HEK293 (cell line): ENCODE measurements at regions not wholly inside any gene's neighbourhood (a gene's known extent, or its start where the extent isn't known, plus 50 kb on each side); places are given as distances from the start of the nearest gene placed in this dataset.

ENCODE experiments used
- CTCF ChIA-PET: fragments of 350-600 bp; formaldehyde crosslinking; extraction: SDS; loops from one replicate; lab custom pipeline; 2021; ENCODE audit warnings: antibody characterized with exemption; lab: Yijun Ruan, JAX
- POLR2A ChIA-PET: fragments of 300-600 bp; formaldehyde crosslinking; extraction: SDS; loops from one replicate; lab custom pipeline; 2020; ENCODE audit warnings: antibody characterized with exemption, inconsistent platforms; lab: Yijun Ruan, JAX
- H3K27ac ChIP-seq: fragments of 200-500 bp; sonication (Bioruptor generic); 2 replicates; pipeline ENCODE4 v1.5.1; 2014; ENCODE audit warnings: low read depth, low read length, control low read depth, inconsistent platforms; ENCODE audit errors: extremely low read depth
- H3K36me3 ChIP-seq, 2 experiments: fragments of 200-500 bp in 1 of 2; sonication (Bioruptor generic) in 1 of 2; 1 replicate in 1 of 2; 2 replicates in 1 of 2; pipeline ENCODE4 v1.5.1; 2014 to 2017; ENCODE audit warnings: inconsistent platforms in 2 of 2, low read length in 2 of 2; ENCODE audit not compliant: control insufficient read depth in 2 of 2, insufficient read depth in 1 of 2
- H3K4me1 ChIP-seq: fragments of 200-500 bp; sonication (Bioruptor generic); 2 replicates; pipeline ENCODE4 v1.5.1; 2014; ENCODE audit warnings: mild to moderate bottlenecking, low read length, inconsistent platforms; ENCODE audit not compliant: control insufficient read depth, insufficient read depth
- H3K4me3 ChIP-seq: 2 replicates; pipeline ENCODE4 v1.5.1; 2011; ENCODE audit warnings: low read depth, mild to moderate bottlenecking, control low read depth, low read length, moderate library complexity
- H3K9me3 ChIP-seq: fragments of 200-500 bp; sonication (Bioruptor generic); 2 replicates; pipeline ENCODE4 v1.5.1; 2014; ENCODE audit warnings: low read depth, low read length, inconsistent platforms; ENCODE audit not compliant: control insufficient read depth, insufficient read depth
- KLF17 ChIP-seq: fragments of 450-650 bp; formaldehyde crosslinking; IDR thresholded peaks from 2 replicates; pipeline ENCODE4 v1.5.1; 2016; ENCODE audit warnings: missing biosample characterization, missing genetic modification characterization
- PRDM6 ChIP-seq: fragments of 450-650 bp; formaldehyde crosslinking; IDR thresholded peaks from 2 replicates; pipeline ENCODE4 v1.5.1; 2017; ENCODE audit warnings: missing biosample characterization, missing genetic modification characterization
- REST ChIP-seq: fragments of 450-650 bp; formaldehyde crosslinking; IDR thresholded peaks from 2 replicates; pipeline ENCODE4 v1.5.1; 2016; ENCODE audit warnings: missing biosample characterization, missing genetic modification characterization
- ZBTB11 ChIP-seq: fragments of 450-650 bp; formaldehyde crosslinking; conservative IDR thresholded peaks from 2 replicates; pipeline ENCODE4 v1.5.1; 2016; ENCODE audit warnings: low read depth, missing biosample characterization, missing genetic modification characterization
- ZFP37 ChIP-seq: fragments of 450-650 bp; formaldehyde crosslinking; IDR thresholded peaks from 2 replicates; pipeline ENCODE4 v1.5.1; 2016; ENCODE audit warnings: missing biosample characterization, missing genetic modification characterization
- ZIC2 ChIP-seq: fragments of 450-650 bp; formaldehyde crosslinking; IDR thresholded peaks from 2 replicates; pipeline ENCODE4 v1.5.1; 2016; ENCODE audit warnings: missing biosample characterization, missing genetic modification characterization
- ZNF114 ChIP-seq: fragments of 450-650 bp; formaldehyde crosslinking; IDR thresholded peaks from 2 replicates; pipeline ENCODE4 v1.5.0; 2017; ENCODE audit warnings: missing biosample characterization, missing genetic modification characterization
- ZNF223 ChIP-seq: fragments of 450-650 bp; formaldehyde crosslinking; IDR thresholded peaks from 2 replicates; pipeline ENCODE4 v1.5.1; 2016; ENCODE audit warnings: missing biosample characterization, missing genetic modification characterization
- ZNF274 ChIP-seq, 2 experiments: fragments of 200-500 bp in 1 of 2; fragments of 450-650 bp in 1 of 2; sonication (Bioruptor generic) in 1 of 2; formaldehyde crosslinking in 1 of 2; IDR thresholded peaks; 2 replicates each; pipeline versions ENCODE4 v1.5.1 to v1.6.1; 2014 to 2016; ENCODE audit warnings: borderline replicate concordance in 1 of 2, inconsistent platforms in 1 of 2, low read length in 1 of 2, missing biosample characterization in 1 of 2, missing genetic modification characterization in 1 of 2
- ZNF362 ChIP-seq: fragments of 450-650 bp; formaldehyde crosslinking; IDR thresholded peaks from 2 replicates; pipeline ENCODE4 v1.5.1; 2016; ENCODE audit warnings: missing biosample characterization, missing genetic modification characterization
- ZNF548 ChIP-seq: fragments of 450-650 bp; formaldehyde crosslinking; IDR thresholded peaks from 2 replicates; pipeline ENCODE4 v1.5.1; 2016; ENCODE audit warnings: missing biosample characterization, missing genetic modification characterization
- ZNF677 ChIP-seq: fragments of 450-650 bp; IDR thresholded peaks from 2 replicates; pipeline ENCODE4 v1.5.0; 2018; ENCODE audit warnings: missing biosample characterization, mild to moderate bottlenecking, missing genetic modification characterization, moderate library complexity
- ZNF837 ChIP-seq: fragments of 450-650 bp; formaldehyde crosslinking; IDR thresholded peaks from 2 replicates; pipeline ENCODE4 v1.5.1; 2016; ENCODE audit warnings: missing biosample characterization, missing genetic modification characterization

GRCh38 chr10:33602278-33602677 is 267.8 kb upstream of the NRP1 start (continued):
- TF ChIP-seq ZNF362 (tag by site-specific recombination) (no peak), ZNF274 (IDR thresholded peaks at IDR 0.05; ENCODE audit: low read length) (no peak), ZNF274 (tag by site-specific recombination; IDR thresholded peaks at IDR 0.05; ENCODE audit: borderline replicate concordance) (no peak), KLF17 (tag by site-specific recombination) (no peak)

GRCh38 chr10:33600381-33600780 is 265.9 kb upstream of the NRP1 start:
- TF ChIP-seq ZNF677 (tag by site-specific recombination), result no peak
- TF ChIP-seq ZNF837 (tag by site-specific recombination), result no peak
- no peak for TF ChIP-seq ZFP37 (tag by site-specific recombination)
- no peak for TF ChIP-seq ZIC2 (tag by site-specific recombination)
- TF ChIP-seq ZNF362 (tag by site-specific recombination), result no peak
- Histone ChIP-seq H3K4me1 (0 out of 2 replicates have a peak, but pooled peaks cover 4% of the 10 kb centered on the region), H3K9me3 (no peaks in the 10 kb centered on the region), H3K4me3 (no peak overlapping the region), H3K36me3 (no peaks in the 10 kb centered on the region), H3K27ac (no peak overlapping the region)
- CTCF ChIA-PET, result no interaction called here
- POLR2A ChIA-PET, result no interaction called here

GRCh38 chr10:33596422-33596821 is 262.0 kb upstream of the NRP1 start:
- ChIA-PET CTCF (no interaction called here), POLR2A (no interaction called here)
- Histone ChIP-seq H3K36me3 (no peaks in the 10 kb centered on the region), H3K4me3 (no peak overlapping the region), H3K27ac (no peak overlapping the region), H3K4me1 (no peaks in the 10 kb centered on the region), H3K9me3 (no peaks in the 10 kb centered on the region)
- TF ChIP-seq ZNF223, result no peak
- no peak for TF ChIP-seq ZBTB11 (tag by site-specific recombination)
- TF ChIP-seq ZNF114, result no peak
- TF ChIP-seq REST (tag by site-specific recombination), result no peak
- no peak for TF ChIP-seq PRDM6 (tag by site-specific recombination)
- TF ChIP-seq ZNF548 (tag by site-specific recombination), result no peak
